H1 (cell line): ENCODE measurements at regions not wholly inside any gene's neighbourhood (a gene's known extent, or its start where the extent isn't known, plus 50 kb on each side); places are given as distances from the start of the nearest gene placed in this dataset.

ENCODE experiments used
- CTCF ChIA-PET: fragments of 300-600 bp; sonication (Branson Sonifier 250); formaldehyde crosslinking; loops from one replicate; lab custom pipeline; 2021; ENCODE audit not compliant: partially characterized antibody; lab: Charles Lee
- POLR2A ChIA-PET: fragments of 300-600 bp; sonication (Branson Sonifier 250); formaldehyde crosslinking; loops from one replicate; lab custom pipeline; 2021; ENCODE audit warnings: inconsistent platforms; ENCODE audit not compliant: partially characterized antibody; lab: Charles Lee
- DNase-seq, 2 experiments: peaks; one replicate each; pipeline versions ENCODE4 v3.0.0 to v3.0.0-alpha.2; 2010 to 2022; ENCODE audit warnings: low spot score in 2 of 2, low read depth in 1 of 2, mixed read lengths in 1 of 2
- FAIRE-seq: peaks from 2 replicates; lab custom pipeline; 2011; peaks lifted over from hg19 to GRCh38; lab: Jason Lieb, UNC
- H2AFZ ChIP-seq: 2 replicates; pipeline ENCODE4 v1.8.1; 2012; ENCODE audit warnings: low read length, inconsistent platforms
- H2AK5ac ChIP-seq: 2 replicates; pipeline ENCODE4 v1.6.1; 2013; ENCODE audit warnings: low read depth, low read length
- H2BK120ac ChIP-seq: replicated peaks from 2 replicates; pipeline ENCODE3; 2013; ENCODE audit warnings: low read depth, low read length, inconsistent platforms
- H2BK12ac ChIP-seq: 2 replicates; pipeline ENCODE4 v1.6.1; 2013; ENCODE audit warnings: low read depth, low read length
- H2BK15ac ChIP-seq: 2 replicates; pipeline ENCODE4 v1.6.1; 2013; ENCODE audit warnings: low read length
- H2BK20ac ChIP-seq: 2 replicates; pipeline ENCODE4 v1.6.1; 2013; ENCODE audit warnings: low read length
- H2BK5ac ChIP-seq: 2 replicates; pipeline ENCODE4 v1.6.1; 2013; ENCODE audit warnings: low read depth, low read length
- H3K14ac ChIP-seq: 2 replicates; pipeline ENCODE4 v1.6.1; 2013; ENCODE audit warnings: inconsistent platforms; ENCODE audit not compliant: insufficient read length
- H3K18ac ChIP-seq: 2 replicates; pipeline ENCODE4 v1.6.1; 2013; ENCODE audit warnings: low read length; ENCODE audit errors: extremely low read depth
- H3K23ac ChIP-seq: 2 replicates; pipeline ENCODE4 v1.6.1; 2013; ENCODE audit warnings: inconsistent platforms; ENCODE audit not compliant: insufficient read length
- H3K23me2 ChIP-seq: 2 replicates; pipeline ENCODE4 v1.6.1; 2013; ENCODE audit warnings: low read depth, low read length
- H3K27ac ChIP-seq: 2 replicates; pipeline ENCODE4 v1.6.1; 2011; ENCODE audit warnings: low read depth, low read length, inconsistent platforms
- H3K27me3 ChIP-seq, 4 experiments: replicated peaks in 1 of 4; 1 replicate in 1 of 4; 2 replicates in 3 of 4; pipeline versions ENCODE4 v1.6.1 to v1.8.1; 2011 to 2013; ENCODE audit warnings: low read length in 3 of 4, mild to moderate bottlenecking in 3 of 4, inconsistent platforms in 2 of 4, mixed read lengths in 2 of 4, moderate library complexity in 1 of 4; ENCODE audit not compliant: control insufficient read depth in 3 of 4, insufficient read depth in 3 of 4; ENCODE audit errors: extremely low read depth in 1 of 4
- H3K36me3 ChIP-seq, 4 experiments: 2 replicates each; pipeline versions ENCODE4 v1.6.1 to v1.8.1; 2011 to 2013; ENCODE audit warnings: mild to moderate bottlenecking in 4 of 4, low read length in 3 of 4, moderate library complexity in 2 of 4, control low read depth in 1 of 4, inconsistent platforms in 1 of 4; ENCODE audit not compliant: insufficient read depth in 4 of 4, control insufficient read depth in 2 of 4
- H3K4ac ChIP-seq: replicated peaks from 2 replicates; pipeline ENCODE3; 2013; ENCODE audit warnings: low read length, low read depth, mixed read lengths, inconsistent platforms; ENCODE audit not compliant: insufficient read length
- H3K4me1 ChIP-seq, 4 experiments: replicated peaks in 1 of 4; 1 replicate in 1 of 4; 2 replicates in 3 of 4; pipeline versions ENCODE4 v1.6.1 to v1.8.1; 2011 to 2013; ENCODE audit warnings: low read length in 3 of 4, inconsistent platforms in 2 of 4, mixed read lengths in 1 of 4; ENCODE audit not compliant: insufficient read depth in 4 of 4, control insufficient read depth in 3 of 4
- H3K4me2 ChIP-seq, 2 experiments: 2 replicates each; pipeline versions ENCODE4 v1.6.1 to v1.8.1; 2011 to 2013; ENCODE audit warnings: low read depth in 2 of 2, low read length in 2 of 2, control low read depth in 1 of 2, inconsistent platforms in 1 of 2, mild to moderate bottlenecking in 1 of 2; ENCODE audit not compliant: insufficient read depth in 1 of 2
- H3K4me3 ChIP-seq, 4 experiments: fragments of 200-600, 300-600 bp in 1 of 4; sonication (generic), shearing (Covaris generic), sonication (Bioruptor Twin) in 1 of 4; 2 replicates each; pipeline versions ENCODE4 v1.5.1 to v1.8.1; 2011 to 2016; ENCODE audit warnings: low read length in 4 of 4, low read depth in 3 of 4, control low read depth in 2 of 4, inconsistent platforms in 2 of 4, mild to moderate bottlenecking in 2 of 4, mixed read lengths in 1 of 4, moderate library complexity in 1 of 4; ENCODE audit not compliant: insufficient read depth in 2 of 4; ENCODE audit errors: extremely low read depth in 1 of 4
- H3K56ac ChIP-seq: replicated peaks from 2 replicates; pipeline ENCODE3; 2013; ENCODE audit warnings: low read depth, mild to moderate bottlenecking, mixed read lengths, low read length, inconsistent platforms; ENCODE audit not compliant: insufficient read length
- H3K79me1 ChIP-seq: 2 replicates; pipeline ENCODE4 v1.6.1; 2013; ENCODE audit warnings: low read depth, low read length, control low read depth
- H3K79me2 ChIP-seq, 2 experiments: 2 replicates each; pipeline versions ENCODE4 v1.6.1 to v1.8.1; 2012 to 2013; ENCODE audit warnings: low read length in 2 of 2, mild to moderate bottlenecking in 2 of 2, inconsistent platforms in 1 of 2; ENCODE audit not compliant: insufficient read depth in 2 of 2, control insufficient read depth in 1 of 2
- H3K9ac ChIP-seq, 4 experiments: replicated peaks in 1 of 4; 1 replicate in 1 of 4; 2 replicates in 3 of 4; pipeline versions ENCODE4 v1.6.1 to v1.8.1; 2011 to 2013; ENCODE audit warnings: low read depth in 3 of 4, low read length in 3 of 4, control low read depth in 2 of 4, mild to moderate bottlenecking in 2 of 4, moderate library complexity in 2 of 4, inconsistent platforms in 1 of 4; ENCODE audit errors: extremely low read depth in 1 of 4
- H3K9me3 ChIP-seq, 2 experiments: 2 replicates each; pipeline versions ENCODE4 v1.6.1 to v1.8.1; 2012 to 2013; ENCODE audit warnings: mild to moderate bottlenecking in 2 of 2, moderate library complexity in 2 of 2, control low read depth in 1 of 2, inconsistent platforms in 1 of 2, low read depth in 1 of 2, low read length in 1 of 2, mixed read lengths in 1 of 2; ENCODE audit not compliant: insufficient read depth in 2 of 2
- H4K20me1 ChIP-seq, 2 experiments: replicated peaks in 1 of 2; 2 replicates each; pipeline versions ENCODE3 to v1.8.1; 2011 to 2013; ENCODE audit warnings: inconsistent platforms in 2 of 2, low read length in 2 of 2, mild to moderate bottlenecking in 1 of 2; ENCODE audit not compliant: insufficient read depth in 2 of 2, control insufficient read depth in 1 of 2
- H4K5ac ChIP-seq: 2 replicates; pipeline ENCODE4 v1.6.1; 2013; ENCODE audit warnings: low read length, low read depth, mixed read lengths, inconsistent platforms; ENCODE audit not compliant: insufficient read length
- H4K8ac ChIP-seq: 2 replicates; pipeline ENCODE4 v1.8.0; 2013; ENCODE audit warnings: mild to moderate bottlenecking, moderate library complexity, low read length, inconsistent platforms; ENCODE audit not compliant: insufficient read depth; ENCODE audit errors: extremely low read depth
- H4K91ac ChIP-seq: replicated peaks from 2 replicates; pipeline ENCODE3; 2013; ENCODE audit warnings: low read length, mixed read lengths, inconsistent platforms; ENCODE audit not compliant: insufficient read length
- WGBS, 2 experiments: shearing (Covaris generic) in 1 of 2; methylation state at CpG; one replicate each; pipeline versions ENCODE4 v1.1.6 to v1.1.7; 2013 to 2015; ENCODE audit warnings: low lambda C conversion rate in 2 of 2, mixed read lengths in 2 of 2, inconsistent platforms in 1 of 2, low coverage in 1 of 2, missing lambda C conversion rate in 1 of 2; ENCODE audit not compliant: insufficient replicate concordance in 2 of 2, insufficient coverage in 1 of 2, insufficient read length in 1 of 2; ENCODE audit errors: extremely low coverage in 1 of 2, missing lambda C conversion rate in 1 of 2; 5-methylcytosine and 5-hydroxymethylcytosine counted together
- TF ChIP-seq, protein P1 (sequence below): fragments of 300-600 bp; sonication (generic); IDR thresholded peaks from 2 replicates; pipeline ENCODE4 v1.7.1; 2012; ENCODE audit warnings: low read length, moderate library complexity, mild to moderate bottlenecking, inconsistent platforms; ENCODE audit not compliant: insufficient replicate concordance

GRCh38 chr3:8001712-8002111 lies 499.9 kb upstream of the LMCD1 start:
- no peak overlapping the region for H3K4me2 ChIP-seq
- H4K91ac ChIP-seq = no peak overlapping the region
- H3K56ac ChIP-seq = no peak overlapping the region
- no peak overlapping the region for H3K4ac ChIP-seq
- H3K4me1 ChIP-seq = peaks cover 0 to 8% (median 3%) of the 10 kb centered on the region in 4 experiments; a peak in 5 of 7 replicates
- H3K4me3 ChIP-seq = no peak overlapping the region
- H3K79me2 ChIP-seq = no peaks in the 10 kb centered on the region
- no peak overlapping the region for H3K9ac ChIP-seq
- no peak overlapping the region for H4K5ac ChIP-seq
- WGBS, 2 experiments = 92% methylated on average over 6 of the region's 6 CpGs; no CpG with 5 or more reads in 1 of the 2 experiments
- H3K9me3 ChIP-seq = no peaks in the 10 kb centered on the region
- no peak overlapping the region for H3K14ac ChIP-seq
- no peaks in the 10 kb centered on the region; the same call in 1 of the 2 replicates for H3K23me2 ChIP-seq
- no peak overlapping the region for H2AK5ac ChIP-seq
- no peak overlapping the region for H2BK120ac ChIP-seq
- H3K27me3 ChIP-seq = no peaks in the 10 kb centered on the region
- H2BK15ac ChIP-seq = no peak overlapping the region
- H2AFZ ChIP-seq = no peak overlapping the region
- H3K18ac ChIP-seq = no peak overlapping the region
- H3K27ac ChIP-seq = no peak overlapping the region
- H4K20me1 ChIP-seq = no peaks in the 10 kb centered on the region
- H3K23ac ChIP-seq = no peak overlapping the region
- POLR2A ChIA-PET = no interaction called here
- H2BK20ac ChIP-seq = no peak overlapping the region
- H2BK5ac ChIP-seq = no peak overlapping the region
- H4K8ac ChIP-seq = no peak overlapping the region
- no peak for FAIRE-seq
- H2BK12ac ChIP-seq = no peak overlapping the region
- CTCF ChIA-PET = no interaction called here
- no peaks in the 10 kb centered on the region for H3K36me3 ChIP-seq
- H3K79me1 ChIP-seq = no peaks in the 10 kb centered on the region
- DNase-seq = no peak
- TF ChIP-seq, protein P1, sequence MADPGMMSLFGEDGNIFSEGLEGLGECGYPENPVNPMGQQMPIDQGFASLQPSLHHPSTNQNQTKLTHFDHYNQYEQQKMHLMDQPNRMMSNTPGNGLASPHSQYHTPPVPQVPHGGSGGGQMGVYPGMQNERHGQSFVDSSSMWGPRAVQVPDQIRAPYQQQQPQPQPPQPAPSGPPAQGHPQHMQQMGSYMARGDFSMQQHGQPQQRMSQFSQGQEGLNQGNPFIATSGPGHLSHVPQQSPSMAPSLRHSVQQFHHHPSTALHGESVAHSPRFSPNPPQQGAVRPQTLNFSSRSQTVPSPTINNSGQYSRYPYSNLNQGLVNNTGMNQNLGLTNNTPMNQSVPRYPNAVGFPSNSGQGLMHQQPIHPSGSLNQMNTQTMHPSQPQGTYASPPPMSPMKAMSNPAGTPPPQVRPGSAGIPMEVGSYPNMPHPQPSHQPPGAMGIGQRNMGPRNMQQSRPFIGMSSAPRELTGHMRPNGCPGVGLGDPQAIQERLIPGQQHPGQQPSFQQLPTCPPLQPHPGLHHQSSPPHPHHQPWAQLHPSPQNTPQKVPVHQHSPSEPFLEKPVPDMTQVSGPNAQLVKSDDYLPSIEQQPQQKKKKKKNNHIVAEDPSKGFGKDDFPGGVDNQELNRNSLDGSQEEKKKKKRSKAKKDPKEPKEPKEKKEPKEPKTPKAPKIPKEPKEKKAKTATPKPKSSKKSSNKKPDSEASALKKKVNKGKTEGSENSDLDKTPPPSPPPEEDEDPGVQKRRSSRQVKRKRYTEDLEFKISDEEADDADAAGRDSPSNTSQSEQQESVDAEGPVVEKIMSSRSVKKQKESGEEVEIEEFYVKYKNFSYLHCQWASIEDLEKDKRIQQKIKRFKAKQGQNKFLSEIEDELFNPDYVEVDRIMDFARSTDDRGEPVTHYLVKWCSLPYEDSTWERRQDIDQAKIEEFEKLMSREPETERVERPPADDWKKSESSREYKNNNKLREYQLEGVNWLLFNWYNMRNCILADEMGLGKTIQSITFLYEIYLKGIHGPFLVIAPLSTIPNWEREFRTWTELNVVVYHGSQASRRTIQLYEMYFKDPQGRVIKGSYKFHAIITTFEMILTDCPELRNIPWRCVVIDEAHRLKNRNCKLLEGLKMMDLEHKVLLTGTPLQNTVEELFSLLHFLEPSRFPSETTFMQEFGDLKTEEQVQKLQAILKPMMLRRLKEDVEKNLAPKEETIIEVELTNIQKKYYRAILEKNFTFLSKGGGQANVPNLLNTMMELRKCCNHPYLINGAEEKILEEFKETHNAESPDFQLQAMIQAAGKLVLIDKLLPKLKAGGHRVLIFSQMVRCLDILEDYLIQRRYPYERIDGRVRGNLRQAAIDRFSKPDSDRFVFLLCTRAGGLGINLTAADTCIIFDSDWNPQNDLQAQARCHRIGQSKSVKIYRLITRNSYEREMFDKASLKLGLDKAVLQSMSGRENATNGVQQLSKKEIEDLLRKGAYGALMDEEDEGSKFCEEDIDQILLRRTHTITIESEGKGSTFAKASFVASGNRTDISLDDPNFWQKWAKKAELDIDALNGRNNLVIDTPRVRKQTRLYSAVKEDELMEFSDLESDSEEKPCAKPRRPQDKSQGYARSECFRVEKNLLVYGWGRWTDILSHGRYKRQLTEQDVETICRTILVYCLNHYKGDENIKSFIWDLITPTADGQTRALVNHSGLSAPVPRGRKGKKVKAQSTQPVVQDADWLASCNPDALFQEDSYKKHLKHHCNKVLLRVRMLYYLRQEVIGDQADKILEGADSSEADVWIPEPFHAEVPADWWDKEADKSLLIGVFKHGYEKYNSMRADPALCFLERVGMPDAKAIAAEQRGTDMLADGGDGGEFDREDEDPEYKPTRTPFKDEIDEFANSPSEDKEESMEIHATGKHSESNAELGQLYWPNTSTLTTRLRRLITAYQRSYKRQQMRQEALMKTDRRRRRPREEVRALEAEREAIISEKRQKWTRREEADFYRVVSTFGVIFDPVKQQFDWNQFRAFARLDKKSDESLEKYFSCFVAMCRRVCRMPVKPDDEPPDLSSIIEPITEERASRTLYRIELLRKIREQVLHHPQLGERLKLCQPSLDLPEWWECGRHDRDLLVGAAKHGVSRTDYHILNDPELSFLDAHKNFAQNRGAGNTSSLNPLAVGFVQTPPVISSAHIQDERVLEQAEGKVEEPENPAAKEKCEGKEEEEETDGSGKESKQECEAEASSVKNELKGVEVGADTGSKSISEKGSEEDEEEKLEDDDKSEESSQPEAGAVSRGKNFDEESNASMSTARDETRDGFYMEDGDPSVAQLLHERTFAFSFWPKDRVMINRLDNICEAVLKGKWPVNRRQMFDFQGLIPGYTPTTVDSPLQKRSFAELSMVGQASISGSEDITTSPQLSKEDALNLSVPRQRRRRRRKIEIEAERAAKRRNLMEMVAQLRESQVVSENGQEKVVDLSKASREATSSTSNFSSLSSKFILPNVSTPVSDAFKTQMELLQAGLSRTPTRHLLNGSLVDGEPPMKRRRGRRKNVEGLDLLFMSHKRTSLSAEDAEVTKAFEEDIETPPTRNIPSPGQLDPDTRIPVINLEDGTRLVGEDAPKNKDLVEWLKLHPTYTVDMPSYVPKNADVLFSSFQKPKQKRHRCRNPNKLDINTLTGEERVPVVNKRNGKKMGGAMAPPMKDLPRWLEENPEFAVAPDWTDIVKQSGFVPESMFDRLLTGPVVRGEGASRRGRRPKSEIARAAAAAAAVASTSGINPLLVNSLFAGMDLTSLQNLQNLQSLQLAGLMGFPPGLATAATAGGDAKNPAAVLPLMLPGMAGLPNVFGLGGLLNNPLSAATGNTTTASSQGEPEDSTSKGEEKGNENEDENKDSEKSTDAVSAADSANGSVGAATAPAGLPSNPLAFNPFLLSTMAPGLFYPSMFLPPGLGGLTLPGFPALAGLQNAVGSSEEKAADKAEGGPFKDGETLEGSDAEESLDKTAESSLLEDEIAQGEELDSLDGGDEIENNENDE = no peak
